ENCODE measurements at regions not wholly inside any gene's neighbourhood (a gene's known extent, or its start where the extent isn't known, plus 50 kb on each side); places are given as distances from the start of the nearest gene placed in this dataset.
A peak's percentile ranks its signal among the peaks of the same experiment; 100 is the strongest.

DNA sequence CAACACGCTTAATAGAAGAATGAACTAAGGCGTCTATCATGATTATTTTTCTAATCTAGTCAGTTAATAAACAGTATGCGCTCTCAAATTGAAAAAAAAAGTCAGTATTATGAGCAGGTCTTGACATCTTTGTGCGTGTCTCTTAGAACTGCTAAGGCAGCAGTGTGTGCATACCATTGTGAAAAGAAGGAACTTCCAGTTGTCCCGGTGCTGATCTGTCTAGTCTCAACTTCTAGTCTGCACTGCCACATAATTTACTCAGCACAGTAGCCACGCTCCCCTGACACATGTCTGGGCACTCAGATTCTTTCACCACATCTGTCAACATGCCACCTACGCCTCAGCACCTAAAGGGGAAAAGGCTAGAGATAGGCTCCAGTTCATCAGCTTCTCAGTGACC, 61.1 kb upstream of the SPDEF start:
- Histone ChIP-seq H3K9ac (ENCODE audit: low read length) (no peak overlapping the region), H3K27me3 (replicated peaks; ENCODE audit: control insufficient read depth, insufficient read depth, low read length) (no peaks in the 10 kb centered on the region), H3K4me3 (ENCODE audit: low read length) (no peak overlapping the region), H3K9me3 (ENCODE audit: control insufficient read depth, low read length) (no peaks in the 10 kb centered on the region), H3K36me3 (ENCODE audit: control insufficient read depth, insufficient read depth, low read length, severe bottlenecking) (peaks cover 13% of the 10 kb centered on the region), H3K4me1 (ENCODE audit: control insufficient read depth, insufficient read depth, low read length) (no peaks in the 10 kb centered on the region)
- DNase-seq (ENCODE audit: low read depth): no peak

DNA sequence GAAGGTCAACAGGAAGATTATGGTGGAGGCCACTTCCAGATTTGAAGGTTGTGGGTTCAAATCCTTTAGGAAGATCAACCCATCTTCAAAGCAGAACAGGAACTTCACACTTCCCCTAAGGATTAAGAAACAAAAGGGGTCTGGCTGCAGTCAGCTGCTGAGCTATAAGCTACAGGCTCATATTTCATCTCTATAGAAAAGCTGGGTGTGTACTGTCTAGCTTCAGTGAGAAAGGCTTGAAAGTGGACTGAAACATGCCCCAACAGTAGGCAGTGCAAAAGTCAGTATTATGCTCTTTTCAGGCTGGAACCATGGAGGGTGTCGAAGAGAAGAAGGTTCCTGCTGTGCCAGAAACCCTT, 60.1 kb upstream of the SPDEF start:
- Histone ChIP-seq H3K9me3 (ENCODE audit: control insufficient read depth, low read length) (no peaks in the 10 kb centered on the region), H3K4me3 (ENCODE audit: low read length) (no peak overlapping the region), H3K4me1 (ENCODE audit: control insufficient read depth, insufficient read depth, low read length) (peaks cover 3% of the 10 kb centered on the region), H3K9ac (ENCODE audit: low read length) (no peak overlapping the region), H3K27me3 (replicated peaks; ENCODE audit: control insufficient read depth, insufficient read depth, low read length) (no peaks in the 10 kb centered on the region), H3K36me3 (ENCODE audit: control insufficient read depth, insufficient read depth, low read length, severe bottlenecking) (peaks cover 13% of the 10 kb centered on the region)
- DNase-seq (ENCODE audit: low read depth): no peak

DNA sequence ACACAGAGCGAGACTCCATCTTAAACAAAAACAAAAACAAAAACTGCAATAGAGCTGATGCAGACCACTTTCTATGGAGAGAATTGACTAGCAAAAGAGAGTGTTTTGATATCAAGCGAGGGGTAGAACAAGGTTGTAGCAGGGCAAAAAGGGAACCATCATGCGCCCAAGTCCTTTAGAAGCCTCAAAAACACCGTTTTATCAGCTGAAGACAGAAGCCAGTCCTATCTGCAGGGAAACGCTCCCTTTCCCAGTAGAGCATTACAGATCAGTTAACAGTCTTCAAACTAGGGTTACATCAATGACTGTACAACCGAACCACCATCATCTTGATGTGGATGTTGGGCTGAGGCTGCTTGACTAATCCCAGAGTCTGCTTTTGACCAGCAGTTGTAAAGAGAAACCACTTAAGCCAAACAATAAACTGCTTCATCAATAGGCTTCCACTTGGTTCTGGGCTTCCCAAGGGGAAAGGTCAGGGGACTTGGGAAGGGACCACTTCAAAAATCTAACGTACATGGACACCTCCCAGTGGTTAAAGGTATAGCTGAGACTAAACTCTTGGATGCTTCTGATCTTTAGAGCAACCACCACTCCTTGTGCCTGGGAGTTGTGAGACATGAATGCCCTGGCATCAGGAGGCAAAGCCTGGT, 59.6 kb upstream of the SPDEF start:
- Histone ChIP-seq H3K4me3 (ENCODE audit: low read length) (no peak overlapping the region), H3K36me3 (ENCODE audit: control insufficient read depth, insufficient read depth, low read length, severe bottlenecking) (peaks cover 13% of the 10 kb centered on the region), H3K27me3 (replicated peaks; ENCODE audit: control insufficient read depth, insufficient read depth, low read length) (no peaks in the 10 kb centered on the region), H3K9me3 (ENCODE audit: control insufficient read depth, low read length) (no peaks in the 10 kb centered on the region), H3K4me1 (ENCODE audit: control insufficient read depth, insufficient read depth, low read length) (peaks cover 7% of the 10 kb centered on the region), H3K9ac (ENCODE audit: low read length) (no peak overlapping the region)
- no peak for DNase-seq (ENCODE audit: low read depth)

DNA sequence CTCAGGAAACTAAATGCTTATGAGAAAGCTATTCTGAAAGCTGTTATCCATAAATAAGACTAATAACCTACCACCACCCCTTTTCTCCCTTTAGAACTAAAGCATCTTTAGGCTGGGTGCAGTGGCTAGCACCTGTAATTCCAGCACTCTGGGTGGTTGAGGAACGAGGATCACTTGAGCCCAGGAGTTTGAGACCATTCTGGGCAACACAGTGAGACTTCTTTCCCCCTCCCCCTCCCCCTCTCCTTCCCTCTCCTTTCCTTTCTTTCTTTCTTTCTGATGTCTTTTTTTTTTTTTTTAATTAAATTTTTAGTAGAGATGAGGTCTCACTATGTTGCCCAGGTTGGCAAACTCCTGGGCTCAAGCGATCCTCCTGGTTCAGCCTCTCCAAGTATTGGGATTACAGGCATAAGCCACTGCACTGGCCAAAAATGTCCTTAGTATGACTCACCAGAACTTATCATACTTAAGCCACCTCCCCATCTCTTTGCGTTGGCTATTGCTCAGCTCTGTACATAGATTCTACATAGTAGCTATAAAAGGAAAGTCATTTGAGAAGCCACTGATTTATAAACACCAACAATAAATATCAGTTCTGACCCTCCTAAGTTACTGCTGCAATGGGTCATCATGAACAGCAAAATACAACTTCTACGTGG, 54.8 kb upstream of the SPDEF start:
- peaks cover 32% of the 10 kb centered on the region for H3K4me1 ChIP-seq (ENCODE audit: control insufficient read depth, insufficient read depth, low read length)
- H3K4me3 ChIP-seq (ENCODE audit: low read length): no peak overlapping the region
- no peaks in the 10 kb centered on the region for H3K27me3 ChIP-seq (replicated peaks; ENCODE audit: control insufficient read depth, insufficient read depth, low read length)
- peak; percentile 62 for DNase-seq (ENCODE audit: low read depth)
- H3K36me3 ChIP-seq (ENCODE audit: control insufficient read depth, insufficient read depth, low read length, severe bottlenecking): peaks cover 19% of the 10 kb centered on the region
- no peak overlapping the region for H3K9ac ChIP-seq (ENCODE audit: low read length)
- no peaks in the 10 kb centered on the region for H3K9me3 ChIP-seq (ENCODE audit: control insufficient read depth, low read length)

DNA sequence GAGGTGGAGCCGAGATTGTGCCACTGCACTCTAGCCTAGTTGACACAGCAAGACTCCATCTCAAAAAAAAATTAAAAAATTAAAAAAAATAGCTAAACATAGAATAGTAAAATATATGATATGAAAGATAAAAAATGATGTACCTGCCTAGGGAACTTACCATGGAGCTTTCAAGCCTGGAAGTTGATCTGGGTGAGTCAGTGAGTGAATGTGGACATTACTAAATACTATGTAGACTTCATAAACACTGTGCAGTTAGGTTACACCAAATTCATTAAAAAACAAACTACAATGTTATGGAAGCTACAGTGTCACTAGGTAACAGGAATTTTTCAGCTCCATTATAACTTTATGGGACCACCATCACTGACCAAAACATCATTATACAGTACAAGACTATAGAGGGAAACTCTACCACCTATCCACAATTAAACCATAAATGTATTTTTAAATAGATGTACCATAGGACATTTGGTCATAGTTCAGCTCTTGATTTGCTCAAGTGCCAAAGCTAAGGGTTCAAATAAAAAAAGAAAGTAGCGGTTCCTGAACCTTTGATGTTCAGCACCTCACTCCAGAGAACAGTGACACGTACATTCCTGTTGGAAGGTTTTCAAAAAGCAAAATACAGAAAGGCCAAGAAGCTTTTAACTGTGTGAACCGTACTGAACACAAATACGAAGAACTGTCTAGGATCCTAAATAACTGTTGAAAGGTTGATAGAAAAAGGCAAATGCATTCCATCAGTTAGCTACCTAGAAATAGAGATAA, 52.4 kb upstream of the SPDEF start:
- Histone ChIP-seq H3K4me3 (ENCODE audit: low read length) (no peak overlapping the region), H3K36me3 (ENCODE audit: control insufficient read depth, insufficient read depth, low read length, severe bottlenecking) (peaks cover 20% of the 10 kb centered on the region), H3K9me3 (ENCODE audit: control insufficient read depth, low read length) (no peaks in the 10 kb centered on the region), H3K4me1 (ENCODE audit: control insufficient read depth, insufficient read depth, low read length) (peaks cover 32% of the 10 kb centered on the region), H3K9ac (ENCODE audit: low read length) (peak overlapping the region; percentile 3), H3K27me3 (replicated peaks; ENCODE audit: control insufficient read depth, insufficient read depth, low read length) (no peaks in the 10 kb centered on the region)
- DNase-seq (ENCODE audit: low read depth): no peak

DNA sequence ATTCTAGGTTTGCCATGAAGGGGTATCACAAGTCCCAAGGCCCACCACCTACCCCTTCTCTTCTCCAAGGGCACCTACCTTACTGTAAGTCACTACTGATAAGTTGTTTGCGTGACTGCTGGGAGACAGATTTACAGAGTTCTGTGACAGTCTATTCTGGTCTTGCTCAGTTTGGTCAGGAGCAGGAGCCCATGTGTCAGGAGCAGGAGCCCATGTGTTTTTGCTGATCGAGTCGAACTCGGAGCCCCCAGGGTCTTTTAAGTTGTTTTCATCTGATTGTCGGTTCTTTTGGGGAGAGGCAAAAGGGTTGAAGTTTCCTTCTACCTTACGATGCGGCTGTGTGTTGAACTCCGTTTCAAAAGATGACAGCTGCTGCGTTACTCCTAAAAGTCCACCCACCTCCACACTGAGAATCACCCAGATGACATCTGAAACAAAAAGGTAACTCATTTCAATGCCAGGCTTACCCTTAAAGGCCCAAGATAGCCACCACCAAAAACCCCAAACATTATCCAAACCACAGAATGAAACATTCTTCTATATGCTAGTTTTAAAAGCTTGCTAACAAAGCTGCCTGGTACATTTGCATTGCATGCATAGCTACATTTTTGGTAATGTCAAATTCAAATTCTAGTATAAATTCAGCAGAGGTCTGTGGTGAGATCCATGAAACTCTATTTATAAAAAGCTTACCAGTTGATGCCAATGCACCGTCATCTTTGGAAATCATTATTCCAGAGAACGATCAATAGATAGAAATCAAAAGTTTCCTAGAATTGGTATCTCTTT, 50.5 kb upstream of the SPDEF start:
- Histone ChIP-seq H3K27me3 (replicated peaks; ENCODE audit: control insufficient read depth, insufficient read depth, low read length) (no peaks in the 10 kb centered on the region), H3K4me1 (ENCODE audit: control insufficient read depth, insufficient read depth, low read length) (peaks cover 32% of the 10 kb centered on the region), H3K4me3 (ENCODE audit: low read length) (no peak overlapping the region), H3K36me3 (ENCODE audit: control insufficient read depth, insufficient read depth, low read length, severe bottlenecking) (peaks cover 20% of the 10 kb centered on the region), H3K9me3 (ENCODE audit: control insufficient read depth, low read length) (no peaks in the 10 kb centered on the region), H3K9ac (ENCODE audit: low read length) (no peak overlapping the region)
- no peak for DNase-seq (ENCODE audit: low read depth)
